ENCODE measurements at regions not wholly inside any gene's neighbourhood (a gene's known extent, or its start where the extent isn't known, plus 50 kb on each side); places are given as distances from the start of the nearest gene placed in this dataset.
"Not testable (repeated sequence)": the region's sequence is repeated elsewhere in the genome, so short reads cannot be mapped to it uniquely, and the experiment has no call there.

GRCh38 chr4:133277940-133278339 is 128.8 kb downstream of the PCDH10 start:
- TF ChIP-seq SUZ12 (IDR thresholded peaks at IDR 0.05; ENCODE audit: extremely low read depth, insufficient read depth, insufficient read length); ZNF274 (IDR thresholded peaks at IDR 0.05; ENCODE audit: low read depth, low read length); YY1 (IDR thresholded peaks at IDR 0.05; ENCODE audit: insufficient read depth, insufficient read length): not testable (repeated sequence)
